SK-N-SH (cell line): ENCODE measurements at regions not wholly inside any gene's neighbourhood (a gene's known extent, or its start where the extent isn't known, plus 50 kb on each side); places are given as distances from the start of the nearest gene placed in this dataset.

ENCODE experiments used
- CTCF ChIA-PET: fragments of 300-600, 350-600 bp; formaldehyde crosslinking; extraction: SDS; loops from one replicate; lab custom pipeline; 2021; lab: Yijun Ruan, JAX
- POLR2A ChIA-PET: fragments of 350-600 bp; sonication (Branson Sonifier 250); formaldehyde crosslinking; extraction: SDS; loops from one replicate; lab custom pipeline; 2020; ENCODE audit warnings: antibody characterized with exemption, inconsistent platforms; lab: Yijun Ruan, JAX
- DNase-seq: peaks from one replicate; pipeline ENCODE4 v3.0.0; 2012
- H2AFZ ChIP-seq: fragments of 200-600 bp; sonication (generic); 2 replicates; pipeline ENCODE4 v1.8.1; 2016; ENCODE audit warnings: antibody characterized with exemption, mild to moderate bottlenecking, low read depth
- H3F3A ChIP-seq: fragments of 200-600 bp; sonication (generic); replicated peaks from 2 replicates; pipeline ENCODE3; 2016; ENCODE audit warnings: antibody characterized with exemption, mild to moderate bottlenecking; ENCODE audit not compliant: insufficient read depth
- H3K27ac ChIP-seq, 2 experiments: fragments of 200-500 bp in 1 of 2; fragments of 200-600 bp in 1 of 2; sonication (Bioruptor generic) in 1 of 2; sonication (generic), shearing (Covaris generic) in 1 of 2; 2 replicates each; pipeline versions ENCODE4 v1.5.1 to v1.6.1; 2014 to 2016; ENCODE audit warnings: low read depth in 2 of 2, inconsistent platforms in 1 of 2, low read length in 1 of 2, mild to moderate bottlenecking in 1 of 2, mixed read lengths in 1 of 2
- H3K27me3 ChIP-seq: fragments of 200-600 bp; sonication (generic), shearing (Covaris generic); 2 replicates; pipeline ENCODE4 v1.6.1; 2016; ENCODE audit warnings: mixed run types; ENCODE audit not compliant: insufficient read depth
- H3K36me3 ChIP-seq, 2 experiments: fragments of 200-500 bp in 1 of 2; fragments of 200-600 bp in 1 of 2; sonication (Bioruptor generic) in 1 of 2; sonication (generic) in 1 of 2; replicated peaks in 1 of 2; 2 replicates each; pipeline versions ENCODE3 to v1.5.1; 2014 to 2016; ENCODE audit warnings: low read length in 1 of 2, mild to moderate bottlenecking in 1 of 2; ENCODE audit not compliant: insufficient read depth in 2 of 2, control insufficient read depth in 1 of 2
- H3K4me1 ChIP-seq, 2 experiments: fragments of 200-500 bp in 1 of 2; fragments of 200-600 bp in 1 of 2; sonication (Bioruptor generic) in 1 of 2; sonication (generic), shearing (Covaris generic) in 1 of 2; 2 replicates each; pipeline versions ENCODE4 v1.5.1 to v1.6.1; 2014 to 2016; ENCODE audit warnings: low read depth in 1 of 2, low read length in 1 of 2, mixed run types in 1 of 2; ENCODE audit not compliant: insufficient read depth in 2 of 2, control insufficient read depth in 1 of 2
- H3K4me2 ChIP-seq: fragments of 200-600 bp; sonication (generic), shearing (Covaris generic); 2 replicates; pipeline ENCODE4 v1.6.1; 2017; ENCODE audit warnings: mixed run types
- H3K4me3 ChIP-seq, 2 experiments: fragments of 200-500 bp in 1 of 2; fragments of 200-600 bp in 1 of 2; sonication (Bioruptor generic) in 1 of 2; sonication (generic), shearing (Covaris generic) in 1 of 2; 2 replicates each; pipeline versions ENCODE4 v1.5.1 to v1.8.1; 2014 to 2016; ENCODE audit warnings: low read depth in 2 of 2, inconsistent platforms in 1 of 2, low read length in 1 of 2, mild to moderate bottlenecking in 1 of 2, mixed read lengths in 1 of 2, moderate library complexity in 1 of 2
- H3K79me2 ChIP-seq: fragments of 200-600 bp; sonication (generic); 2 replicates; pipeline ENCODE4 v1.8.1; 2017; ENCODE audit warnings: mild to moderate bottlenecking; ENCODE audit not compliant: insufficient read depth
- H3K9ac ChIP-seq: fragments of 200-600 bp; sonication (generic); 2 replicates; pipeline ENCODE4 v1.6.1; 2017; ENCODE audit warnings: mixed run types
- H3K9me2 ChIP-seq: fragments of 200-600 bp; sonication (generic); 2 replicates; pipeline ENCODE4 v1.6.1; 2017; ENCODE audit warnings: mixed run types
- H3K9me3 ChIP-seq: fragments of 200-600 bp; sonication (generic); 2 replicates; pipeline ENCODE4 v1.6.1; 2017; ENCODE audit warnings: mixed run types, mild to moderate bottlenecking, moderate library complexity
- H4K20me1 ChIP-seq: fragments of 200-600 bp; sonication (generic); 2 replicates; pipeline ENCODE4 v1.6.1; 2017; ENCODE audit warnings: mild to moderate bottlenecking, mixed run types; ENCODE audit not compliant: insufficient read depth
- CHD2 ChIP-seq: fragments of 150-350 bp; IDR thresholded peaks from 2 replicates; pipeline ENCODE4 v1.6.1; 2018; ENCODE audit warnings: low read length; ENCODE audit not compliant: partially characterized antibody
- ELF1 ChIP-seq: IDR thresholded peaks from 2 replicates; pipeline ENCODE4 v1.4.0; 2012
- EZH2phosphoT487 ChIP-seq: fragments of 200-600 bp; sonication (generic); IDR thresholded peaks from 2 replicates; pipeline ENCODE4 v1.6.1; 2017; ENCODE audit warnings: low read depth, mixed run types, mild to moderate bottlenecking, antibody characterized with exemption, moderate library complexity, borderline replicate concordance
- FOSL2 ChIP-seq: IDR thresholded peaks from 2 replicates; pipeline ENCODE4 v1.4.0; 2012; ENCODE audit warnings: low read depth, mild to moderate bottlenecking, moderate library complexity, borderline replicate concordance
- FOXJ3 ChIP-seq: sonication (generic); formaldehyde crosslinking; IDR thresholded peaks from 2 replicates; pipeline ENCODE4 v1.5.1; 2020; ENCODE audit warnings: mild to moderate bottlenecking, missing genetic modification reagents
- FOXM1 ChIP-seq: IDR thresholded peaks from 2 replicates; pipeline ENCODE4 v1.4.0; 2012; ENCODE audit warnings: low read depth, mild to moderate bottlenecking
- GABPA ChIP-seq: IDR thresholded peaks from 2 replicates; pipeline ENCODE4 v1.4.0; 2012; ENCODE audit warnings: low read depth, mild to moderate bottlenecking
- GATA2 ChIP-seq: sonication (generic); formaldehyde crosslinking; IDR thresholded peaks from 2 replicates; pipeline ENCODE4 v1.5.0; 2020; ENCODE audit warnings: mild to moderate bottlenecking, missing genetic modification reagents
- IRF3 ChIP-seq: fragments of 150-350 bp; IDR thresholded peaks from 2 replicates; pipeline ENCODE4 v1.6.1; 2016; ENCODE audit warnings: mild to moderate bottlenecking, low read depth, low read length
- MAX ChIP-seq: IDR thresholded peaks from 2 replicates; pipeline ENCODE4 v1.4.0; 2012; ENCODE audit warnings: low read depth
- MEF2A ChIP-seq: IDR thresholded peaks from 2 replicates; pipeline ENCODE4 v1.4.0; 2012; ENCODE audit warnings: low read depth, borderline replicate concordance
- MXI1 ChIP-seq: IDR thresholded peaks from 2 replicates; pipeline ENCODE4 v1.6.1; 2012; ENCODE audit warnings: mild to moderate bottlenecking, low read depth, low read length, improper control_type of control experiment
- PBX3 ChIP-seq: IDR thresholded peaks from 2 replicates; pipeline ENCODE4; 2012
- RFX5 ChIP-seq: IDR thresholded peaks from 2 replicates; pipeline ENCODE4 v1.6.1; 2012; ENCODE audit warnings: mild to moderate bottlenecking, improper control_type of control experiment, low read length
- RXRA ChIP-seq: IDR thresholded peaks from 2 replicates; pipeline ENCODE4 v1.4.0; 2012; ENCODE audit warnings: low read depth, mild to moderate bottlenecking, borderline replicate concordance
- SMC3 ChIP-seq: IDR thresholded peaks from 2 replicates; pipeline ENCODE4 v1.6.1; 2012; ENCODE audit warnings: low read depth, low read length, improper control_type of control experiment
- TEAD4 ChIP-seq: IDR thresholded peaks from 2 replicates; pipeline ENCODE4 v1.4.0; 2012; ENCODE audit warnings: mild to moderate bottlenecking, borderline replicate concordance; ENCODE audit not compliant: insufficient read depth
- YY1 ChIP-seq: IDR thresholded peaks from 2 replicates; pipeline ENCODE4 v1.4.0; 2012; ENCODE audit warnings: low read depth, mild to moderate bottlenecking
- WGBS: methylation state at CpG from one replicate; pipeline ENCODE4 v1.1.6; 2017; ENCODE audit warnings: low lambda C conversion rate; 5-methylcytosine and 5-hydroxymethylcytosine counted together

- Histone ChIP-seq H3K4me1 (peaks cover 0 to 29% of the 10 kb centered on the region in 2 experiments; a peak in 1 of 4 replicates), H3K36me3 (no peaks in the 10 kb centered on the region), H3K79me2 (no peaks in the 10 kb centered on the region), H3K9me3 (no peaks in the 10 kb centered on the region), H3K4me3 (no peak overlapping the region), H3K27me3 (no peaks in the 10 kb centered on the region), H2AFZ (no peak overlapping the region), H4K20me1 (no peaks in the 10 kb centered on the region), H3K27ac (no peak overlapping the region), H3F3A (no peaks in the 10 kb centered on the region), H3K4me2 (no peak overlapping the region), H3K9ac (no peak overlapping the region), H3K9me2 (no peaks in the 10 kb centered on the region)
- WGBS: 66% methylated on average over 13 of the region's 14 CpGs
- peak; percentile 9 for DNase-seq
- ChIA-PET CTCF (no interaction called here), POLR2A (no interaction called here)
- no peak for TF ChIP-seq FOXJ3 (CRISPR knock-in tag)
- TF ChIP-seq YY1: no peak
- TF ChIP-seq MXI1: no peak
- TF ChIP-seq RFX5: no peak
- TF ChIP-seq TEAD4: no peak
- TF ChIP-seq RXRA: no peak
- TF ChIP-seq SMC3: no peak
- TF ChIP-seq IRF3: no peak
- TF ChIP-seq MEF2A: no peak
- no peak for TF ChIP-seq EZH2phosphoT487
- no peak for TF ChIP-seq FOXM1
- TF ChIP-seq CHD2: no peak
- TF ChIP-seq MAX: no peak
- no peak for TF ChIP-seq GABPA
- no peak for TF ChIP-seq PBX3
- no peak for TF ChIP-seq FOSL2
- no peak for TF ChIP-seq ELF1
- TF ChIP-seq GATA2 (CRISPR knock-in tag): no peak
- TF ChIP-seq, all 33 proteins: peak for 0
These were observed 51.9 kb upstream of the KLF13 start for GRCh38 chr15:31274496-31275330.
